MM.1S (cell line): ENCODE measurements at regions not wholly inside any gene's neighbourhood (a gene's known extent, or its start where the extent isn't known, plus 50 kb on each side); places are given as distances from the start of the nearest gene placed in this dataset.

Source experiments
- CTCF ChIP-seq: fragments of 300-600 bp; sonication (generic); IDR thresholded peaks from 2 replicates; pipeline ENCODE4 v1.5.1; 2016; ENCODE audit warnings: antibody characterized with exemption, low read length, mixed read lengths
- EZH2 ChIP-seq: fragments of 300-600 bp; sonication (generic); optimal IDR thresholded peaks from 2 replicates; pipeline ENCODE3; 2017; ENCODE audit warnings: low read depth, mild to moderate bottlenecking, antibody characterized with exemption, low read length, mixed read lengths

GRCh38 chr5:44605926-44606325 lies 202.8 kb upstream of the MRPS30 start:
- TF ChIP-seq CTCF (no peak), EZH2 (no peak)
